ENCODE measurements at regions not wholly inside any gene's neighbourhood (a gene's known extent, or its start where the extent isn't known, plus 50 kb on each side); places are given as distances from the start of the nearest gene placed in this dataset.
"Not testable (repeated sequence)": the region's sequence is repeated elsewhere in the genome, so short reads cannot be mapped to it uniquely, and the experiment has no call there.

DNA sequence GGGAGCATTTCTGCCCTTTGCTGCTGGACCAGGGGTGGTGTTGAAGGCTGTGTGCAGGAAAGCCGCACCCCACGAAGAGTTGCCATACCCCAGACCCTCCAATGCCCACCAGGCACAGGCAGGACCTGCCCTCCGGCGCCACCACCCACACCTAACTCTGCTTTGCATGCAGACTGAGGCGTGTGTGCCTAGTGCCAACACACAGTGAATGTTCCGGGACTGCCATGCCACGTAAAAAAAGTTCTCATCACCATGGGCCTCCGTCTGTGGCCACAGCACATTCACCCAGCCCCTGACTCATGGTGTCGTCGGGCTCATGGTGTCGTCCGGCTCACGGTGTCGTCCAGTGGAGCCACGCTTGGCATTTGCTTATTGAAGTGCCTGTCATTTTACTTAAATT lies 184.9 kb upstream of the RAB6C start:
- DNase-seq: no peak

DNA sequence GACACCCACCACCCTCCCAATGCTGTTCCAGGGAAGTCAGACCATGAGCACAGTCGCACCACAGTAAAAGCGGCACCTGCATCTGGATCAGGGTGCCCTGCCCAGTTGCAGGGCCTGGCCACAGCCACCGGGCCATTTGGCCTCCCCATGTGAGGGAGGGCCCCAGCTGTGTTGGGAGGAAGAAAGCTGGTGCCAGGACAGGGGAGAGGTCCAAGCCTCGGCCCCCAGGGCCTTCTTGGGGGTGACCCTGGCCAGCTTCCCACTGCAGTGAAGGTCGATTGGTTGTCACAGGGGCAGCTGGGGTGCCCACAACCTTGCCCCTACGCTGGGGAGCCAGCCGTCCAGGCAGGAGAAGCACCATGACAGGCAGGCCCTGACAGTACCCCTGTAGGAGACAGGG lies 183.2 kb upstream of the RAB6C start:
- DNase-seq: no peak

DNA sequence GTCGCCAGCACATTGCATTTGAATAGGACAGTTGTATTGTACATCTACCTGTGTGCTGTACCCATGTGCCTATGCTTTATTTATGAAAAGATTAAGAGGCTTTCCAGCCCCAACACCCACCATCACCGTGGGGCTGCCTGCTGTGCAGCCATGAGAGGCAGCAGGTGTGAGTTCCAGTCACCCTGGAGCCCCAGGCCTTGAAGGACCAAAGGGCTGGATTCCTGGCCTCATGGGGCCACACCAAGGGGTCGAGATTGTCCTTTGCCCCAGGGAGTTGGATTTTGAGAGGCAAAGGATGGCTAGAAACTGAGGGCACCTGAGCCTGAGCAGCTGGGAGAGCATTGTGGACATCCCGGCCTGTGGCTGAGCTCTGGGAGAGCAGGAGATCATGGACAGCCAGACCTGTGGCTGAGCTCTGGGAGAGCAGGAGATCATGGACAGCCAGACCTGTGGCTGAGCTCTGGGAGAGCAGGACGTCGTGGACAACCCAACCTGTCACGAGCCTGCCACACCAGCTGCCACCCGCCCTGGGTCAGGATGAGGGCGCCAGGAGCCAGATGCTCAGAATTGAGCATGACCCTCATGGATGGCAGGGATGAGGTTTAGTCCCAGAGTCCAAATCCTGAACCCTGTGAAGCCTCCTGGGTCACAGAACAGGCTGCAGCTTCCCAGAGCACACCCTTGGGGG lies 182.5 kb upstream of the RAB6C start:
- DNase-seq: no peak

DNA sequence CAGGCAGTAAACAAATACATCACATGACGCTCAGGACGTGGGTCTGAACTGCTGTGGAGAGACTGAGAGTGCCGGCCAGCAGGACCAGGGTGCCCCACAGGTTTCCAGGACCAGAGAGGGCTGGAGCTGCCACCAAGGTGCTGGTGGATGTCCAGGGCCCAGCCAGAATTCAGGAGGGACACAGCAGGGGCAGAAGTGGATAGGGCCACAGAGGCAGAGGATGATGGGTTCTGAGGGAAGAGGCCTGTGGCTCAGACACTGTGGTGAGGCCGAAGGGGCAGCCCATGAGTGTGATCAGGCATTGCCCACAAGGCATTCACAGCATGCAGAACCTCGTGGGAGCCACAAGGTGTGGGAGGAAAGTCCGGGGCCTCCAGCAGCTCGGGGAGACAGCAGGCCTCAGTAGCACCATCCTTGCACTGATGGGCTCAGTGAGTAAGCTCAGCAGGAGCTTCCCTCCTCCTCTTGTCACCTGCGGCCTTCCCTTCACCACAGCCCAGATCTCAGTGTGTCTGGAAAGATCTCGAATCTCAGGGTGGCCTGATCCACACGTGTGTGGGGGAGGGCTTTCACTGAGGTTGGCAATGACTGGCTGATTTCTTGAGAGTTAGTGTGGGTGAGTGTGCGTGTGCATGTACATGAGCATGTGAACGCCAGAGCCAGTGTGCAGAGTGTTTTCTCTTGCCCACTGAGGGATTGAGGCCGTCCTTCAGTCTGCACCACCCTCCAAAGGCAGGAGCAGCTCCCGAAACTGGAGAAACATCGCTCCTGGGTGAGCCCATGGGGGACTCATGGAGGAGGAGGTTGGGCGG lies 181.8 kb upstream of the RAB6C start:
- no peak for DNase-seq

DNA sequence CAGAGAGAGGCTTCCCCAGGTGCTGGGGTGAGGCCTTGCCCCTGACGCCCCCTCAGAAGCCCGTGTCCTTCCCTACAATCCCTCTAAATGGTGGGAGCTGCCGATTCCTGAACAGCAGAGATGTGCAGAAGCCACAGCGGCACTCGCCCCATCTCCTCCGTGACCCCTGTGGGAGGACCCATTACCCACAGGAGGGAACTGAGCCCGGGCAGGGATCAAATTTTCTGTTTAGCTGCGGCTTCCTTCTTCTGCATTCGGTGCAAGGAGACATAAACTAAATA lies 181.2 kb upstream of the RAB6C start:
- DNase-seq: no peak

DNA sequence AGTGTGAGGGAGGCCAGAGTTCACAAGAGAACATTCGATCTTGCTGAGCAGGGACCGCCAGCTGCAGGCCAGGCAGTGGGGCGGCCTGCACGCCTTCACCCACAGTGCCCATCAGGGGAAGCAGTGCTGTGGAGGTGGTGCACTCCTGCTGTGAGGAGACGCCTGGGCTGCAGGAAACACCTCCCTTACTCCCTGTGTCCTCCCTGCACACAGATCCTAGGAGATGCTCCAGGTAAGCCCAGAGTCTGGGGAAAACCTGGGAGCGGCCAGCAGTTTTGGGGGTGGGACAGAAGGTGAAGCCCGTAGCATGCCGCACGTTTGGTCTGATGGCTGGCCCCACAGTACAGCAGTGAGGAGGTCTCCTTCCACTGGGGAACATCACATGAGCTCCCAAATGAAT lies 180.8 kb upstream of the RAB6C start:
- no peak for DNase-seq

DNA sequence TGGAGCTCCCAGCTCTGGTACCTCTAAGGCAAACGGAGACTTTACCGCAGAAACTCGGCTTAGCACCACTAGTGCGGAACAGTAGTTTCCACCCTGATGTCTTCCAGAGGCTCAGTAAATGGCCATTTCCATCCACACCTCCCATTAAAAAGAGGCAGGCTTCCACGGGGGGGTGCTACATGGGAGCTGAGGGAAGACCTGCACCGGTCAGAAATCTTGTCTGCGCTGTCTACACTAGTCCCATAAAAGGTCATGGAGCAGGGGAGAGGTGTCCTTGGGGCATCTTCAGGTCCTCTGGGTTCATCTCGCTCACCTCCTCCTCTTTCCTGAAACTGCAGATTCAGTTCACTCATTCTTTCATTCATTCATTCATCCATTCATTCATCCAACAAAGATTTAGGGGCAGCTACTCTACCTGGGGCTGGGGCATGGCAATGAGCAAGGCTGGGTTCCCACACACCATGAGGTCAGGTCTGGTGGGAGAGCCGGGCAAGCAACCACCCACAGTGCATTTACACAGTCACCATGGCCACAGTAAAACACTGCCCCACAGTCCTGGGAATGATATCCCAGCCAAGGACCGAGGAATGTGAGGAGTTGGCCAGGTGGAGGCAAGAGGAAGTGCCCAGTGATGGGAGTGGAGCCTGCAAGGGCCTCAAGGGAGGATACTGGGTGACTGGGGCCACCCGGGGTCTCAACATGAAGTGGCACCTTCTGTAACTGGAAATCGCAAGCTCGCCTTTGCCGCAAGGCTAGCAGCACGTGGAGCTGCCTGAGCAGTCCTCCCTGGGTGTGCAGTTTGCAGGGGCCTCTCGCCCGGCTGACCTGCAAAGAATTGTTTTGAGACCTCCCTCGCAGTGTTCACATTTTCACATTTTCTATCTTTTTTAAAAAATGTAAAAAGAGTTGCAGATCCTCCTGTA lies 180.2 kb upstream of the RAB6C start:
- DNase-seq: no peak

DNA sequence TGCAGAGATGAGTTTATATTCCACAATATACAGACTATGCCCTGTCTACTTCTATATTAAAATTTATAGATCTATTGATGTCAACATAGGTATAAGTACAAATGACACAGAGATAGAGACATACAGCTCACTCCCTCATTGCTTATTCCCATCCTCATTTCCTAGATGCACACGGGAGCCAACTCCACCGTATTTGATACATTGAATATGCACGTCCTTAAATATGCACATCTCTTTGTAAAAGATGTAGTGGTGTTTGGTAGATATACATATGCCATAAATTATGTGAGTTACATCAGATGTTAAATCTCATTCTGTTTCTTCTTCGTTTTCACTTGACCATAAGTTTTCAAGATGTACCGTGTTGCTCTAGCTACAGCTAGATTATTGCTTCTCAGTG lies 179.2 kb upstream of the RAB6C start:
- no peak for DNase-seq

DNA sequence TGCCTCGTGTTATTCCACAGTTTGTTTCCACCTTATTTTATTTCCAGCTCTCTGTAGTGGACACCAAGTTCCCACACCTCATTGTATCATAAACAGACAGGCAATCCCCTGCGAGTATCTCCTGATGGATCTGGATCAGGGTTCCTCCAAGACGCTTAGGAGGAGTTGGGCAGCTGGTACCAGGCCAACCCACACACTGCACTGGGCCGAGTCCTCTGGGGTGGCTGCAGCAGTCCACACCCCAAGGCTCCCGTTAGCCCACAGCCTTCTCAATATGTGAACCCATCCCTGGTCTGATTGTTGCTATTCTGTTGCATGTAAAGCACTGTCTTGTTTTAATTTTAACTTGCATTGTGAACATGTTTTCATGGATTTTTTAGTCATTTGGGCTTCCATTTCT lies 178.8 kb upstream of the RAB6C start:
- no peak for DNase-seq

DNA sequence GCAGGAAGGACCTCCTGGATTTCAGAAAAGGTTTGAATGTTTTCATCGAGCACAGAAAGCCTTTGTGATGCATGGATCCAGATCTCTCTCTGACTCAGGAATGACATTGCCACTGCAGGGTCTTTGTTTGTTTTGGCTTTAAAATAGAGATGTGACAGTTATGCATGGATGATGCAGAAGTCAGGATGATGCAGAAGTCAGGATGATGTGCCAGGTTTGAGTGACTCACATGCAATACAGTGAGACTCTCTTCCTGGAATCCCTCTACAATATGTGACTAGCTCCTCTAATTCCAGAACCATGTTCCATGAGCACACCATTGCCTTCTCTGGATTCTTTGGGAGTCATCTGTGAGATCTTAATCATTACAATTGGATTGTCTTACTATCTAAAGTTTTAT lies 177.9 kb upstream of the RAB6C start:
- DNase-seq: no peak

DNA sequence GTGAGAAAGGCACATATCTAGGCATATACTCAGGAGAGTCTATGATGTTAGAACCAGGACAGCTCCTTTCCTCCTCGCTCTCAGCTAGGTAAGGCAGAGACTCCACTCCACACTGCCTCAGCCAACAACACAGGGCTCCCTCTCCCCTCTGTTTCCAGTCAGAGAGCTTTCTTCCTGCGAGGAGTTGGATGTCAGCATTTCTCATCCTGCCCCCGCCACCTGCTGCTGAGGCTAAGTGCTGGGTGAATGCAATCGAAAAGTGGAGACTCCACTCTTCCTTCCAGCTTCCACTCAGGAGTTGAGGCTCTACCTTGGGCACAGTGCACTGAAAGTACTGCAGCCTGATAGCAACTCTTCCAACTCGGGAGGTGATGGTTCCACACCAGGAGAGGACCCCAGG lies 177.2 kb upstream of the RAB6C start:
- no peak for DNase-seq

DNA sequence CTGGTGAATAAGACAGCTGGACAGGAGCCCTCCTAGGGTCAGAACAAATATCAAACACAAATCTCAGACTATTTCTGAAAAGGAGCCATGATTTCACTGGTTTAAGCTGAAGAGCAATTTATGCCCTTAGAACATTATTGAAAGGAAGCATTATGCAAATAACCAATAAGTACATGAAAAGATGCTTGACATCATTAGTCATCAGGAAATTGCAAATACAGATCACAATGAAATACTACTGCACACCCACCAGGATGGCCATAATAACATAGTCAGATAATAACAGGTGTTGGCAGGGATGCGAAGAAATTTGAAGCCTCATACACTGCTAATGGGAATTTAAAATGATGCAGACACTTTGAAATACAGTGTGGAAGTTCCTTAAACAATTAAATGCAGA lies 176.4 kb upstream of the RAB6C start:
- no peak for DNase-seq

DNA sequence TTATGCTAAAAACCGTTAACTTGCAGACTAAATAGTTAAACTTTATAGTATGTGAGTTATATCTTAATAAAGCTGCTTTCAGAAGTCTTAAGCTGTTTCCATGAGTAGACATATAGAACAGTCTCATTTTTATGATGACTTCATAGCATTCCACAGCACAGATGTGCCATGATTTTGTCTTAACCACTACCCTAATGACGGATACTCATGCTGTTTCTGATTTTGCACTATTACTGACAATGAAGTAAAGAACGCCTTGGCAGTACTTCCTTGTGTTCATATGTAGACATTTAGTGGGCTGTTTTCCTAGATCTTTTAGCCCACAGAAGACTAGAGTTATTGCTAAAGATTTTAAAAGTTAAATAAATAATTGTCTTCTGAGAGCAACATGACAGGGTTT lies 175.6 kb upstream of the RAB6C start:
- no peak for DNase-seq

DNA sequence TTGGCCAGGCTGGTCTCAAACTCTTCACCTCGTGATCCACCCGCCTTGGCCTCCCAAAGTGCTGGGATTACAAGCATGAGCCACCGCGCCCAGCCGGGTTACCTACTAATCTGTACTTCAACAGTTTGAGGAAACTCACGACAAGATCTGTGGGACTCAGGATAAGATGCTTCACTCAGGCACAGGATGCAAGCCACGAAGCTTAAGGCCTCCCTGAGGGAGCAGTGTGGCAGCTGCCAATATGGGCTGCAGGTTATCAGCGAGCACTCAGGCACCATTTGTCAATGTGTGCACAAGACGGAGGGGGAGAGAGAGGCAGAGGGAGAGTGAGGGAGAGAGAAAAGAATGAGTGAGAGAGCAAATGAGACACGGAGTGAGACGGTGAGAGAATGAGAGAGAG lies 173.6 kb upstream of the RAB6C start:
- no peak for DNase-seq

DNA sequence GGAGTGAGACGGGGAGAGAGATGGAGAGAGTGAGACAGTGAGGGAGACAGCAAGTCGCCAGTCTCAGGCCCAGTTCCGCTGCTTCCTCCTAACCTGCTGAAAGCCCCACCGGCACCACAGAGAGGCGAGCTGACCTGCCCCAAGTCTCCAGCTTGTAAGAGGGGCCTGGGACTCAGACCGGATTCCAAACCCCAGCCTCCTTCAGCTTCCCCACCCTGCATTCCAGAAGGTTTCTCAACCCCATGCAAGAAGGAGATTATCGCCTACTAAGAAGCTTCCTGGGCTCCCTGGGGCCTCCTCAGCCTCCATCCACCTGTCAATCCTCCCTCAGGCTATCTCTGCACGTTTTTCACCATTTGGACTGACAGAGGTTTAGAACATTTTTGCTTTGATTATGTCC lies 173.1 kb upstream of the RAB6C start:
- DNase-seq: no peak

DNA sequence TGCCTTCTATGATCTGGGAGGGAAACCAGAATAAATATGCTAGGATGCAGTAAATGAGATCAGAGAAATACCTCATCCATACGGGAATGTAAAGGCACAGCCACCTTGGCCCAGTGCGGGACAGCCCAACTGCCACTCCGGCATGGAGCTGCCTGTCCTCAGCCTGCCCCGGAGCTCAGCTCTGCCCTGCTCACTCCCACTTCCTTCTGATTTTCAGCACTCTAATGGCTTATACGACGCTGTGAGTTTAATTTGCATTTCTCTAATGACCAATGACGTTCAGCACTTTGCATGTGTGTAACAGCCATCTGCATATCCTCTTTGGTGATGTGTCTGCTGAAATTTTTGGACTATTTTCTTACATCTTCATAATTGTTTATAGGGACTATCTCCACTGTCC lies 172.5 kb upstream of the RAB6C start:
- DNase-seq: no peak

DNA sequence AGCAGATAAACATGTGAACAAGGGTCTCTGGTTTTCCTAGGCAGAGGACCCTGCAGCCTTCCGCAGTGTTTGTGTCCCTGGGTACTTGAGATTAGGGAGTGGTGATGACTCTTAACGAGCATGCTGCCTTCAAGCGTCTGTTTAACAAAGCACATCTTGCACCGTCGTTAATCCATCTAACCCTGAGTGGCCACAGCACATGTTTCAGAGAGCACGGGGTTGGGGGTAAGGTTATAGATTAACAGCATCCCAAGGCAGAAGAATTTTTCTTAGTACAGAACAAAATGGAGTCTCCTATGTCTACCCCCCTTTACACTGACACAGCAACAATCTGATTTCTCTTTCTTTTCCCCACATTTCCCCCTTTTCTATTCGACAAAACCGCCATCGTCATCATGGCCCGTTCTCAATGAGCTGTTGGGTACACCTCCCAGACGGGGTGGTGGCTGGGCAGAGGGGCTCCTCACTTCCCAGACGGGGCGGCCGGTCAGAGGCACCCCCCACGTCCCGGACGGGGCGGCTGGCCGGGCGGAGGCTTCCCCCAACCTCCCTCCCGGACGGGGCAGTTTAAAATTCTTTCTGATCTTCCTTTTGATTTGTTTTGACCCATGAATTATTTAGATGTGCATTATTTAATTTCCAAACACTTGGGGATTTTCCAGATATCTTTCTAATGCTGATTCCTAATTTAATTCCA lies 171.7 kb upstream of the RAB6C start:
- not testable (repeated sequence) for DNase-seq

DNA sequence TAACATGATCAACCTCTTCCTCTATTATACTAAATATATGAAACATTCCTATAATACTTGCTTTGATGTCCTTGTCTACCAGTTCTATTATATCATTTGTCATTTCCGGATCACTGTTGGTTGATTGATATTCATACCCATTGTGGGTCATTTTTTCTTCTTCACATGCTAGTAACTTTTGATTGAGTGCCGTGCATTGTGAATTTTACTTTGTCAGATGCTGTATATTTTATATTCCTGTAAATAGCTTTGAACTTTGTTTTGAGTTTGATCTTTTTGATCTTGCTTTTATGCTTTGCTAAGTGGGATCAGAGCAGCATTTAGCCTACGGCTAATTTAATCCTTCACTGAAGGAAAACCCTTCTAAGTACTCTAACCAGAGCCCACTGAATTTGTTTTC lies 168.9 kb upstream of the RAB6C start:
- DNase-seq: no peak

DNA sequence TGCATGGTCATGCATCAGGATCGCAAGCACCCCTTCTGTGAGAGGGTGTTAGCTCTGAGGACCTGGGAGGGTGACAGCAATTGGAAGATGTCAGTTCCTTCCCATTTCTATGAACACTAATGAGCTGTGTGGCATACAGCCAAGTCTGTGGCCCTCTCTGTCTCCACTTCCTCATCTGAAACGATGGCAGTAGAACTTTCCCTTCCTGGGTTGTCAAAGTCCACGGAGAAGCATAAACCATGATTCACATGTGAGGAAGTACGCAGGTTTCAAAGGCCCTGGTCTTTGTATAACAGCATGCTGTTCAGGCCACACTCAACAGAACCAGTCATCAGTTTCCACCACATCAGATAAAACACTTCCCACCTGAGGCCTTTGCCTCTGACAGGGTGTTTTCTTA lies 167.4 kb upstream of the RAB6C start:
- DNase-seq: no peak

DNA sequence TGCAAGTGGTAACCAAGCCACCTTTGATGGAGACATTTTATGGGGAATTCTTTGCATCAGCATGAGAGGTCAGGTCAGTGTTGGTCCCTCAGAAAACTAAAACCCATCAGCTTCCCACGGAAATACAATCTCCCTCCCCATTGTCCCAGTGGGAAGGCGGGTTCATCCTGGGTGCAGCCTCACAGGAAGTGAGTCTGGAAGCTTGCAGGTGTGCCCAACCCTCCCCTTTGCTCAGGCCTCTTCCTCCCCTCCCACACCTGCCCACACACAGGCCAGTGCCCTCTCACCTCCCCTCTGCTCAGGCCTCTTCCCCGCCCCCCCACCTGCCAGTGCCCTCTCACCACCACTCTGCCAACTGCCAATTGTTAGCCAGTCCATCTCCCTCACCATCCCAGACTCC lies 166.8 kb upstream of the RAB6C start:
- DNase-seq: no peak

DNA sequence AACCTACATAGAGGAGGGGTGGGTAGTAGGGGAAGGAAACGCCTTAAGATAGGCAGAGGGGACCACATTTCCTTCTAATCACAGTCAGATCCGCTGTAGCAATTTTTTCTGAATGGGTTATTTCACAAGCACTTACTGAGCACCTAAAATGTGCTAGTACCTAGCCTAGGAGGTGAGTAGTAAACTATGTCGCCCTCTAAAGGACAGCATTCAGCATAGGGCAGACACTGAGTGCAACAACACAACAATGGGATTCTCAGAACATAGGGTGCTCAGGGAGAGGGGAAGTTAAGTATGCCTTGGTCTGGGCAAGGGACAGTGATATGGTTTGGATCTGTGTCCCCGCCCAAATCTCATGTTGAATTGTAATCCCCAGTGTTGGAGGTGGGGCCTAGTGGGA lies 166.1 kb upstream of the RAB6C start:
- DNase-seq: no peak

DNA sequence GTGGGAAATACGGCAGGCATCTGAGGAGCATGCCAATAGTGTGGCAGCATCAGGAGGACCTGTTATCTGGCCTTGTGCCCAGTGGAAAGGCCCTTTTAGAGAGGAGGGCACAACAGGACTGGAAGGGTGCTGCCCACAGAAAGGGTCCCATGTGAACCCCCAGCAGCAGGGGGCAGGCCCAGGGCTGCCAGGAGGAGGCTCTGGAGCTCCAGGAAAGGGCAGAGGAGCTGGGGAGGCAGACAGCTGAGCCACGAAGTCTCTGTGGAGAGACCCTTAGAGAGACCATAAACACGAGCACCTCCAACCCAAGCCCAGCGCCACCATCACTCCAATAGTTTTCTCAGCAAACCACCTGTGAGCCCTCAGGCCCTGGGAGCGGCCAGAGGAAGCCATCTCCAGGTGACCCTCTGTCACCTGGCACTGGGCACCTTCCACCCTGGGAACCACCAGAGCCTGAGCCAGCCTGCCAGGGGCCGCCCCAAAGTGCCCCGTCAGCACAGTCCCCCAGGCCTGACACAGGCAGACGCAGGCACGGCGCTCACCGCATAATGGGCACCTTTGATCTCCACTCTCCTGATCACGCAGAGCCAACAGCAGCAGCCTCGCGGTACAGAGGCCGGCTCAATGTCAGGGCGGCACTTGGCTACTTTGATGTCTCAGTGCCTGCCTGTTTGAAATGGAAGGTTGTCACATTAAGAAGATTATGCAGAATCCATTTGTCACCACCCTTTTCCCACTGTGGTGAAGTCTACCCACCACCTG lies 162.5 kb upstream of the RAB6C start:
- no peak for DNase-seq

DNA sequence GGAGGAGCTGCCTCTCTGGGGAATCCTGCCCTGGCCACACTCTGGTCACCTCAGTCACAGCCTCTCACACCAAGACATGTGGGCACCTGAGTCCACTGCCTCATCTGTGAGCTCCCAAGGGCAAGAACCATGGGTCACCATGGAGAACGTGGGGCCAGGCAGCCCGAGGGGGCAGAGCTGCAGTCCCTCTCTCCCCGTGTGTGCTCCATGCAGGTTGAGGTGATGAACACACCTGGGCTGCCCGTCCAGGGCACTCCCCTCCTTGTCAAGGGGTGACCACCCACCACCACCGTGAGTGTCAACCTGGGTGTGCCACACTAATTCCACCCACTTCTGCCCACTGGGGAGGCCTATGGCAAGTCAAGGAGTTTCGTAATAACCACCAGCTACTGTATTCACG lies 159.6 kb upstream of the RAB6C start:
- DNase-seq: no peak

Measured in activated CD8-positive, alpha-beta memory T cell treated with anti-CD3 and anti-CD28 coated beads for 24 hours (primary cell).